Endodermal cell (in vitro differentiated cells): ENCODE measurements at regions not wholly inside any gene's neighbourhood (a gene's known extent, or its start where the extent isn't known, plus 50 kb on each side); places are given as distances from the start of the nearest gene placed in this dataset.

Source experiments
- DNase-seq: peaks from one replicate; pipeline ENCODE4 v3.0.0-alpha.2; 2017
- H3K27ac ChIP-seq: 2 replicates; pipeline ENCODE4 v1.5.1; 2013; ENCODE audit warnings: mild to moderate bottlenecking, low read depth, low read length, moderate library complexity
- H3K27me3 ChIP-seq: 2 replicates; pipeline ENCODE4 v1.6.1; 2013; ENCODE audit warnings: mild to moderate bottlenecking, low read length, moderate library complexity; ENCODE audit not compliant: insufficient read depth, control insufficient read depth, poor library complexity, severe bottlenecking
- H3K36me3 ChIP-seq: 2 replicates; pipeline ENCODE4 v1.7.0; 2013; ENCODE audit warnings: mild to moderate bottlenecking, low read length, moderate library complexity; ENCODE audit not compliant: control insufficient read depth, insufficient read depth
- H3K4me1 ChIP-seq: one replicate; pipeline ENCODE4 v1.7.0; 2013; ENCODE audit warnings: low read length; ENCODE audit not compliant: control insufficient read depth, insufficient read depth
- H3K4me3 ChIP-seq: 2 replicates; pipeline ENCODE4 v1.5.1; 2013; ENCODE audit warnings: mild to moderate bottlenecking, low read length, moderate library complexity
- H3K9ac ChIP-seq: 2 replicates; pipeline ENCODE4 v1.6.1; 2013; ENCODE audit warnings: mild to moderate bottlenecking, low read length, moderate library complexity; ENCODE audit not compliant: poor library complexity, severe bottlenecking; ENCODE audit errors: extremely low read depth
- H3K9me3 ChIP-seq: 2 replicates; pipeline ENCODE4 v1.6.1; 2013; ENCODE audit warnings: mild to moderate bottlenecking, low read length, moderate library complexity; ENCODE audit not compliant: control insufficient read depth
- H3K27ac Mint-ChIP-seq: 2 replicates; pipeline ENCODE4 v1.8.0; 2020; ENCODE audit warnings: mixed read lengths
- H3K27me3 Mint-ChIP-seq: 2 replicates; pipeline ENCODE4 v1.8.0; 2021; ENCODE audit warnings: mild to moderate bottlenecking, mixed read lengths; ENCODE audit not compliant: insufficient read depth
- H3K36me3 Mint-ChIP-seq: 2 replicates; pipeline ENCODE4 v1.8.0; 2020; ENCODE audit warnings: low read depth, mixed read lengths
- H3K4me1 Mint-ChIP-seq: 2 replicates; pipeline ENCODE4 v1.8.0; 2020; ENCODE audit warnings: mixed read lengths
- H3K4me3 Mint-ChIP-seq: 2 replicates; pipeline ENCODE4 v1.8.0; 2020; ENCODE audit warnings: mild to moderate bottlenecking, moderate library complexity, mixed read lengths
- H3K9me3 Mint-ChIP-seq: 2 replicates; pipeline ENCODE4 v1.8.0; 2020; ENCODE audit warnings: mild to moderate bottlenecking, mixed read lengths
- CTCF ChIP-seq: fragments of 200-600 bp; sonication (generic); conservative IDR thresholded peaks from 2 replicates; pipeline ENCODE4 v1.5.0; 2021; ENCODE audit warnings: antibody characterized with exemption, mild to moderate bottlenecking
- WGBS, 2 experiments: methylation state at CpG; one replicate each; pipeline versions ENCODE4 v1.1.5 to v1.1.7; 2013; ENCODE audit warnings: missing lambda C conversion rate in 2 of 2, mixed read lengths in 1 of 2; ENCODE audit not compliant: insufficient coverage in 1 of 2, insufficient read length in 1 of 2; 5-methylcytosine and 5-hydroxymethylcytosine counted together

GRCh38 chr4:15245006-15245530 lies 182.8 kb upstream of the C1QTNF7 start:
- Mint-ChIP-seq H3K27ac (peak overlapping the region; percentile 0), H3K36me3 (no peaks in the 10 kb centered on the region), H3K27me3 (no peaks in the 10 kb centered on the region), H3K4me1 (no peaks in the 10 kb centered on the region), H3K4me3 (no peak overlapping the region), H3K9me3 (peaks cover 2% of the 10 kb centered on the region)
- TF ChIP-seq CTCF, result no peak
- H3K27ac ChIP-seq, result no peak overlapping the region
- no peaks in the 10 kb centered on the region for H3K27me3 ChIP-seq
- no peak overlapping the region for H3K4me3 ChIP-seq
- no peak overlapping the region for H3K9ac ChIP-seq
- no peaks in the 10 kb centered on the region for H3K9me3 ChIP-seq
- WGBS, 2 experiments, result 90 to 93% methylated on average over 2 to 3 of the region's 3 CpGs
- no peak for DNase-seq
- no peaks in the 10 kb centered on the region for H3K36me3 ChIP-seq
- H3K4me1 ChIP-seq, result peaks cover 5% of the 10 kb centered on the region

DNA sequence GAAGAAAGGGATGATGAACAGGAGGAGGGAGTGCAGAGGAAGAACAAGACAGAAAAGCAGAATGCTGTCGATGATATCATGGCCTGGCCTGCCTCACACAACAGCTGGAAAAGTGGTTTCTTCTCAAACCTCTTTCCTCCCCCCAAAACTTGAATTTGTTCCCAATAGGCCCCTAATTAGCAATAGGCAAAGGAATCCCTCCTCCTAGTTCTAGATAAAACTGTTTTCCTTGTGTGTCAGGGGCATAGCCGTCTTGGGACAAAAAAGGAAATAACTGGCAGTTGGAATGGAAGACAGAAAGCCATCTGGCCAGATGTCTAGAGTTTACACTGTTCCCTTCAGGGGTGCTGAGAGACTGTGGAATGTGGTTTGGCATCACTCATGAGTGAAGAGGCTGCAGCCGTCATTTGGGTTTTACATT lies 177.8 kb upstream of the C1QTNF7 start:
- no peaks in the 10 kb centered on the region for H3K9me3 ChIP-seq
- H3K36me3 Mint-ChIP-seq, result no peaks in the 10 kb centered on the region
- no peak overlapping the region for H3K4me3 Mint-ChIP-seq
- no peak overlapping the region for H3K9ac ChIP-seq
- H3K36me3 ChIP-seq, result no peaks in the 10 kb centered on the region
- no peak for TF ChIP-seq CTCF
- no peak overlapping the region for H3K27ac ChIP-seq
- no peak for DNase-seq
- WGBS, 2 experiments, result 67 to 90% methylated on average over 1 to 2 of the region's 3 CpGs
- H3K4me1 Mint-ChIP-seq, result no peaks in the 10 kb centered on the region
- no peaks in the 10 kb centered on the region for H3K27me3 Mint-ChIP-seq
- H3K9me3 Mint-ChIP-seq, result no peaks in the 10 kb centered on the region
- H3K27ac Mint-ChIP-seq, result no peak overlapping the region
- peaks cover 4% of the 10 kb centered on the region for H3K4me1 ChIP-seq
- no peak overlapping the region for H3K4me3 ChIP-seq
- no peaks in the 10 kb centered on the region for H3K27me3 ChIP-seq

DNA sequence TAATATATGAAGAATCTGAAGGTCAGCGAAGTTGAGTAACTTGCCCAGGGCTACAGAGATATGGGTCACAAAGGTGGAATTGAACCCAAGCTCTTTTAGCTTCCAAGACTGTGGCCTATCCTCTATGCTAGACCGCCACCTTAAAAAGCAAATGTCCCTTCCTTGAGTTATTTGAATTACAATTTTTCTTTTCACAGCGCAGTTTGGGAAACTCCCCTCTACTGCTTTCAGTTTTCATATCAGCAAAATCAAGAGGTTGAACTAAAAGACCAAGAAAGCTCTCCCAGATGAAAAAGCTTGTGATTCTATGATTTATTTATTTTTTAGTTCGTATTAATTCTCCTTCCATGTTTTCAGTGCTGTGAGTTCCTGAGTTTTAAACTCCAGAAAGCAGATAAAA lies 174.5 kb upstream of the C1QTNF7 start:
- H3K27ac ChIP-seq, result no peak overlapping the region
- peaks cover 2% of the 10 kb centered on the region for H3K4me1 ChIP-seq
- no peaks in the 10 kb centered on the region for H3K9me3 Mint-ChIP-seq
- H3K27me3 ChIP-seq, result no peaks in the 10 kb centered on the region
- no peaks in the 10 kb centered on the region for H3K36me3 Mint-ChIP-seq
- no peaks in the 10 kb centered on the region for H3K27me3 Mint-ChIP-seq
- WGBS, 2 experiments, result 87 to 96% methylated on average over 4 of the region's 4 CpGs
- peaks cover 3% of the 10 kb centered on the region for H3K4me1 Mint-ChIP-seq
- H3K9ac ChIP-seq, result no peak overlapping the region
- H3K4me3 Mint-ChIP-seq, result no peak overlapping the region
- no peak for DNase-seq
- H3K27ac Mint-ChIP-seq, result no peak overlapping the region
- H3K4me3 ChIP-seq, result no peak overlapping the region
- no peaks in the 10 kb centered on the region for H3K36me3 ChIP-seq
- TF ChIP-seq CTCF, result no peak
- H3K9me3 ChIP-seq, result no peaks in the 10 kb centered on the region
